ENCODE measurements at regions not wholly inside any gene's neighbourhood (a gene's known extent, or its start where the extent isn't known, plus 50 kb on each side); places are given as distances from the start of the nearest gene placed in this dataset.

- TF ChIP-seq GATA3 (IDR thresholded peaks at IDR 0.05; ENCODE audit: low read depth, low read length) (no peak), GATA2 (IDR thresholded peaks at IDR 0.05; ENCODE audit: low read depth, low read length) (no peak)
Measured at GRCh38 chr11:12324585-12324984, 52.8 kb upstream of the PARVA start.
